ENCODE measurements at regions not wholly inside any gene's neighbourhood (a gene's known extent, or its start where the extent isn't known, plus 50 kb on each side); places are given as distances from the start of the nearest gene placed in this dataset.
A peak's percentile ranks its signal among the peaks of the same experiment; 100 is the strongest.

- Mint-ChIP-seq H3K4me3 (ENCODE audit: unreplicated experiment) (no peak overlapping the region), H3K27ac (ENCODE audit: low read depth, unreplicated experiment) (no peak overlapping the region), H3K36me3 (ENCODE audit: insufficient read depth, unreplicated experiment) (no peaks in the 10 kb centered on the region), H3K4me1 (ENCODE audit: insufficient read depth, unreplicated experiment) (no peaks in the 10 kb centered on the region), H3K27me3 (ENCODE audit: insufficient read depth, unreplicated experiment) (peaks cover 25% of the 10 kb centered on the region), H3K9me3 (ENCODE audit: unreplicated experiment) (no peaks in the 10 kb centered on the region)
- ChIA-PET CTCF (interaction anchor here (0.6 kb wide), 1 partner anchor 397 kb away, joined by 8 read pairs; no protein-coding TSS in a partner anchor), POLR2A (no interaction called here)
- no peak for DNase-seq (ENCODE audit: unreplicated experiment)
- intact Hi-C loops (cut with micrococcal nuclease) = no loop called here
- no TSS peak for BruUV-seq (replicated peaks)
- TF ChIP-seq CTCF (IDR thresholded peaks at IDR 0.05; ENCODE audit: unreplicated experiment) = no peak
These were observed 118.9 kb downstream of the ACER2 start for GRCh38 chr9:19527663-19528062.

GRCh38 chr9:19522558-19522957 is 113.7 kb downstream of the ACER2 start:
- TF ChIP-seq CTCF (IDR thresholded peaks at IDR 0.05; ENCODE audit: unreplicated experiment) = no peak
- Mint-ChIP-seq H3K27me3 (ENCODE audit: insufficient read depth, unreplicated experiment) (peaks cover 28% of the 10 kb centered on the region), H3K36me3 (ENCODE audit: insufficient read depth, unreplicated experiment) (no peaks in the 10 kb centered on the region), H3K4me1 (ENCODE audit: insufficient read depth, unreplicated experiment) (no peaks in the 10 kb centered on the region), H3K9me3 (ENCODE audit: unreplicated experiment) (no peaks in the 10 kb centered on the region), H3K27ac (ENCODE audit: low read depth, unreplicated experiment) (no peak overlapping the region), H3K4me3 (ENCODE audit: unreplicated experiment) (no peak overlapping the region)
- ChIA-PET CTCF (no interaction called here), POLR2A (no interaction called here)
- DNase-seq (ENCODE audit: unreplicated experiment) = no peak
- no TSS peak for BruUV-seq (replicated peaks)
- intact Hi-C loops (cut with micrococcal nuclease) = no loop called here

- Mint-ChIP-seq H3K9me3 (ENCODE audit: unreplicated experiment) (no peaks in the 10 kb centered on the region), H3K4me3 (ENCODE audit: unreplicated experiment) (no peak overlapping the region), H3K36me3 (ENCODE audit: insufficient read depth, unreplicated experiment) (no peaks in the 10 kb centered on the region), H3K4me1 (ENCODE audit: insufficient read depth, unreplicated experiment) (no peaks in the 10 kb centered on the region), H3K27ac (ENCODE audit: low read depth, unreplicated experiment) (no peak overlapping the region), H3K27me3 (ENCODE audit: insufficient read depth, unreplicated experiment) (peaks cover 41% of the 10 kb centered on the region)
- CTCF ChIA-PET = no interaction called here
- POLR2A ChIA-PET = no interaction called here
- no peak for DNase-seq (ENCODE audit: unreplicated experiment)
- no peak for TF ChIP-seq CTCF (IDR thresholded peaks at IDR 0.05; ENCODE audit: unreplicated experiment)
- intact Hi-C loops (cut with micrococcal nuclease) = no loop called here
- BruUV-seq (replicated peaks) = no TSS peak
These were observed 112.4 kb downstream of the ACER2 start for GRCh38 chr9:19521205-19521604.

GRCh38 chr9:19517202-19517942 is 108.6 kb downstream of the ACER2 start:
- intact Hi-C loops (cut with micrococcal nuclease) = no loop called here
- ChIA-PET POLR2A (no interaction called here), CTCF (interaction anchor here (0.8 to 1.1 kb wide), 2 partner anchors 13 to 215 kb away, joined by 3 to 5 read pairs; no protein-coding TSS in a partner anchor)
- Mint-ChIP-seq H3K4me1 (ENCODE audit: insufficient read depth, unreplicated experiment) (no peaks in the 10 kb centered on the region), H3K27ac (ENCODE audit: low read depth, unreplicated experiment) (no peak overlapping the region), H3K27me3 (ENCODE audit: insufficient read depth, unreplicated experiment) (peaks cover 56% of the 10 kb centered on the region), H3K36me3 (ENCODE audit: insufficient read depth, unreplicated experiment) (no peaks in the 10 kb centered on the region), H3K9me3 (ENCODE audit: unreplicated experiment) (no peaks in the 10 kb centered on the region), H3K4me3 (ENCODE audit: unreplicated experiment) (no peak overlapping the region)
- BruUV-seq (replicated peaks) = no TSS peak
- TF ChIP-seq CTCF (IDR thresholded peaks at IDR 0.05; ENCODE audit: unreplicated experiment) = no peak
- peak; percentile 20 for DNase-seq (ENCODE audit: unreplicated experiment)
